Prostate gland (tissue), 2 donors: ENCODE measurements at regions not wholly inside any gene's neighbourhood (a gene's known extent, or its start where the extent isn't known, plus 50 kb on each side); places are given as distances from the start of the nearest gene placed in this dataset.

Experiments used
- DNase-seq: peaks from one replicate; pipeline ENCODE4 v3.0.0-alpha.2; 2019; ENCODE audit warnings: low spot score
- H3K27ac ChIP-seq, 2 donors: fragments of 200-600 bp; sonication (generic); 2 replicates each; pipeline ENCODE4 v1.5.1; 2017 to 2019
- H3K27me3 ChIP-seq: fragments of 200-600 bp; sonication (generic); replicated peaks from 2 replicates; pipeline ENCODE4 v1.5.1; 2019; ENCODE audit not compliant: insufficient read depth
- H3K36me3 ChIP-seq, 2 donors: fragments of 200-600 bp; sonication (generic); 1 replicate in 1 of 2; 2 replicates in 1 of 2; pipeline versions ENCODE4 v1.5.1 to v1.8.1; 2017 to 2019
- H3K4me1 ChIP-seq: fragments of 200-600 bp; sonication (generic); replicated peaks from 2 replicates; pipeline ENCODE4 v1.5.1; 2019
- H3K4me3 ChIP-seq, 2 donors: fragments of 200-600 bp; sonication (generic); 2 replicates each; pipeline ENCODE4 v1.5.1; 2017 to 2019
- H3K9me3 ChIP-seq: fragments of 200-600 bp; sonication (generic); 2 replicates; pipeline ENCODE4 v1.5.1; 2017
- POLR2A ChIP-seq: fragments of 450-650 bp; IDR thresholded peaks from one replicate; pipeline ENCODE4 v1.6.1; 2016; ENCODE audit warnings: antibody characterized with exemption, mild to moderate bottlenecking
- POLR2AphosphoS5 ChIP-seq: sonication (generic); formaldehyde crosslinking; IDR thresholded peaks from one replicate; pipeline ENCODE4 v1.6.1; 2017; ENCODE audit warnings: antibody characterized with exemption
- WGBS: methylation state at CpG from one replicate; pipeline ENCODE4 v1.1.5; 2018; 5-methylcytosine and 5-hydroxymethylcytosine counted together
- intact Hi-C: fragments of 100-400 bp; cut with DNase I; formaldehyde crosslinking; loops from one replicate; pipeline ENCODE4 v1.14.2; 2022
- TF ChIP-seq, protein P1 (sequence below), 4 experiments: fragments of 200-600 bp in 2 of 4; fragments of 450-650 bp in 2 of 4; sonication (generic) in 2 of 4; IDR thresholded peaks; 1 replicate in 3 of 4; 2 replicates in 1 of 4; pipeline ENCODE4 v1.5.1; 2016 to 2019; ENCODE audit warnings: antibody characterized with exemption in 4 of 4, mild to moderate bottlenecking in 2 of 4, moderate library complexity in 2 of 4

DNA sequence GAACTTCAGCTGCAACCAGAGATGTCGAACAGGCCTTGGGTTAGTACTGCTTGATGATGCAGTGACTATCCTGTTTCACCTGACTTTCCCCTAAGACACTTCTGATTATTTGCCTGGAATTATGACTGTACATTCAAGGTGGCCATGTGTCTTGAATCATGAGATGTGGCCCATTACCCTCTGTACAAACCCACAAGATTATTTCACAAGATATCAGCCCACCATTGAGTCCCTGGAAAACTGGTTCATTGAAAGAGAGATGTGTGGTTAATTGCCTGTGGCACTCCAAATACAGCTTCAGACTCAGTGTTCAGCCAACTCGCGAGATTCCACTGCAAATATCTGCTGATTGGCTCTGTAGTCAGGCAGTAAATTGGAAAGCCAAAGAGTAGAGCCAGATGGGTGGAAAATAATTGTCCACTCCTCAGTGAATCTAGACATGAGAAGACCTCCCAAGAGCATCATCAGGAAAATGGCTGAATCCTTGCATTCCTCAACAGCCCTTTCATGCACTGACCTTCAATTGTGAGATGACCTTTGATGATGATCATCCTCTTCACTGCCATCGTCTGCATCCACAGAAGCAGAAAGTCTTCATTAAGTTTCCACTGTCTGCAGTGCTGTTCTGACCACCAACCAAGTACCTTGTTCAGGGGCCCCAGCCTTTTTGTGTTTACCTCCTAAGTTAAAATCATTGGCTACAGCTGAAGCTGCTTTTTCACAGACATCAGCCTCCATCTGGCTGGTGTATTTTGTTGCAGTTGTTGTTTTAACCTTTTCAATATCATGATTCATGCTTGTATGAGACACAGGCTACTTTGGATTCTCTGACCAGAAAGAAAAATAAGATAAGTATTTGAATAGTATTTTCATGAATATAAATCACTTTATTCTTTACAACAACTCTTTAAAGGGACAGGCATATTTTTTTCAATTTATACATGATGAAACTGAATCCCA is 75.2 kb downstream of the ESM1 start:
- Histone ChIP-seq H3K27me3 (no peaks in the 10 kb centered on the region), H3K27ac (no peak overlapping the region), H3K4me3 (no peak overlapping the region), H3K4me1 (no peaks in the 10 kb centered on the region), H3K36me3 (no peaks in the 10 kb centered on the region), H3K9me3 (no peaks in the 10 kb centered on the region)
- no peak for DNase-seq
- TF ChIP-seq, protein P1, sequence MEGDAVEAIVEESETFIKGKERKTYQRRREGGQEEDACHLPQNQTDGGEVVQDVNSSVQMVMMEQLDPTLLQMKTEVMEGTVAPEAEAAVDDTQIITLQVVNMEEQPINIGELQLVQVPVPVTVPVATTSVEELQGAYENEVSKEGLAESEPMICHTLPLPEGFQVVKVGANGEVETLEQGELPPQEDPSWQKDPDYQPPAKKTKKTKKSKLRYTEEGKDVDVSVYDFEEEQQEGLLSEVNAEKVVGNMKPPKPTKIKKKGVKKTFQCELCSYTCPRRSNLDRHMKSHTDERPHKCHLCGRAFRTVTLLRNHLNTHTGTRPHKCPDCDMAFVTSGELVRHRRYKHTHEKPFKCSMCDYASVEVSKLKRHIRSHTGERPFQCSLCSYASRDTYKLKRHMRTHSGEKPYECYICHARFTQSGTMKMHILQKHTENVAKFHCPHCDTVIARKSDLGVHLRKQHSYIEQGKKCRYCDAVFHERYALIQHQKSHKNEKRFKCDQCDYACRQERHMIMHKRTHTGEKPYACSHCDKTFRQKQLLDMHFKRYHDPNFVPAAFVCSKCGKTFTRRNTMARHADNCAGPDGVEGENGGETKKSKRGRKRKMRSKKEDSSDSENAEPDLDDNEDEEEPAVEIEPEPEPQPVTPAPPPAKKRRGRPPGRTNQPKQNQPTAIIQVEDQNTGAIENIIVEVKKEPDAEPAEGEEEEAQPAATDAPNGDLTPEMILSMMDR (IDR thresholded peaks at IDR 0.05) = no peak
- TF ChIP-seq POLR2AphosphoS5 (no peak), POLR2A (no peak)
- WGBS = 59% methylated on average over 4 of the region's 4 CpGs
- intact Hi-C loops = loop anchor here (5.0 kb wide), 1 partner anchor 242 kb away; no protein-coding TSS in a partner anchor

DNA sequence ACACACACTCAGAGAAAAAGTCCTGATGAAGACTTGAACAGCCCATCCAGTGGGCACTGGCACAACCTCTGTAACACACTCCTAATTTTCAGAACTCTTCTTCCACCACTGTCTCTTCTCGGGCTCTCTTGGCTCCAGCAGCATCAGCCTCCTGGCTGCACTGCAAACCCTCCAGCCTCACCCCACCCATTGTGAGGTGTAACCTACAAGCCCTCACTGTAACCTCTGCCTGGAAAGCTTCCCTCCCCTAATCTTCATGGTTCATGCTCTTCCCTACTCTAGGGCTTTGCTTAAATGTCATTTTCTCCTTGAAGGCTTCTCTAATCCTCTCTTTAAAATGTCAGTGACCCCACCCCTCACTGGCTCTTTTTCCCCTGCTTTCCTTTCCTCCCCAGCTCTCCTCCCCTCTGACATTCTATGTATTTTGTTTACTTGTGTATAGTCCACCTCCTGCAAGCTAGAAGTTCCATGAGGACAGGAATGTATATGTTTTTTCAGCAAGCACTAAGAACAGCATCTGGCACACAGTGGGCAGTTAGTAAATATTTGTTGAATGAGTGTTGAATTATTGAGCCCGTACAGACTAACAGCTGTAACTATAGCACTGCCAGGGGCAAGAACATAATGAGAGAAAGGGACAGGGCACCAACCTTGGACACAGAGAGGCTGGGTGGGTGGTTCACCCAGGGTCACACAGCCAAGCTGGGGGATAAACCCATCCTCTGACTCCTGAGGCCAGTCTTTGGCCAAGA is 76.4 kb downstream of the ESM1 start:
- Histone ChIP-seq H3K4me1 (no peaks in the 10 kb centered on the region), H3K36me3 (no peaks in the 10 kb centered on the region), H3K27me3 (no peaks in the 10 kb centered on the region), H3K27ac (no peak overlapping the region), H3K9me3 (no peaks in the 10 kb centered on the region), H3K4me3 (no peak overlapping the region)
- no peak for DNase-seq
- 62% methylated on average over 2 of the region's 2 CpGs for WGBS
- TF ChIP-seq POLR2AphosphoS5 = no peak
- TF ChIP-seq, protein P1 (IDR thresholded peaks at IDR 0.05) = no peak
- TF ChIP-seq POLR2A = no peak
- intact Hi-C loops = loop anchor here (5.0 kb wide), 1 partner anchor 243 kb away; no protein-coding TSS in a partner anchor

DNA sequence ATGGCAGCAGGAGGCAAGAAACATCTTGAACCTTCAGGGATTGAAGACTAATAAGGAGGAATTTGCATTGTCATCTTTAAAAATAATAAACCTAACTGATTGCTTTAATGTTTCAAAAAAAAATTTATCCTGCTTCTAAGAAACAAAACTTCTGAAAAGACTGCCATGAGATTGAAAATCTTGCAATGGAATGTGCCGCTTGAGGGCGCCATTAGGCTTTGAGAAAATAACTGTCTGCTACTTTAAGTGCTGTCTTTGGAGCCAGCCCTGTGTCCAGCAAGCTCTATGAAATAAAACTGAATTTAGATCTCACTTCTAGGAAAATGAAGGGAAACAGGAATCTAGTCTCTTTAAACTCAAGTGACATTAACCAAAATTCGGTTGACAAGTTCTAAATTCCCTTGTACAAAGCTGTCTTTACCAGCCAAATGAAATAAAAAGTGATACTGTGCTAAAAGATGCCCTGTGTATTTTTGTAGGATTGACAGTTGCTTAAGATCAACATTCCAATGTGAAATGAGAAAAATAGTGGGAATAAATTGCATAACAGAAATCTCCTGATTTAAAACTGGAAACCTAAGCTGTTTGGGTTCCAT is 79.4 kb downstream of the ESM1 start:
- H3K9me3 ChIP-seq = no peaks in the 10 kb centered on the region
- no peak overlapping the region for H3K4me3 ChIP-seq
- H3K27ac ChIP-seq = no peak overlapping the region
- peak; percentile 61 for DNase-seq
- no peaks in the 10 kb centered on the region for H3K36me3 ChIP-seq
- 3% methylated on average over 3 of the region's 3 CpGs for WGBS
- TF ChIP-seq, protein P1 (IDR thresholded peaks at IDR 0.05) = peak; percentile 26 to 65 (median 56)
- peak; percentile 9 for TF ChIP-seq POLR2AphosphoS5
- no peak for TF ChIP-seq POLR2A
- H3K4me1 ChIP-seq = no peaks in the 10 kb centered on the region
- intact Hi-C loops = loop anchor here (5.0 kb wide), 1 partner anchor 246 kb away; no protein-coding TSS in a partner anchor
- no peaks in the 10 kb centered on the region for H3K27me3 ChIP-seq

DNA sequence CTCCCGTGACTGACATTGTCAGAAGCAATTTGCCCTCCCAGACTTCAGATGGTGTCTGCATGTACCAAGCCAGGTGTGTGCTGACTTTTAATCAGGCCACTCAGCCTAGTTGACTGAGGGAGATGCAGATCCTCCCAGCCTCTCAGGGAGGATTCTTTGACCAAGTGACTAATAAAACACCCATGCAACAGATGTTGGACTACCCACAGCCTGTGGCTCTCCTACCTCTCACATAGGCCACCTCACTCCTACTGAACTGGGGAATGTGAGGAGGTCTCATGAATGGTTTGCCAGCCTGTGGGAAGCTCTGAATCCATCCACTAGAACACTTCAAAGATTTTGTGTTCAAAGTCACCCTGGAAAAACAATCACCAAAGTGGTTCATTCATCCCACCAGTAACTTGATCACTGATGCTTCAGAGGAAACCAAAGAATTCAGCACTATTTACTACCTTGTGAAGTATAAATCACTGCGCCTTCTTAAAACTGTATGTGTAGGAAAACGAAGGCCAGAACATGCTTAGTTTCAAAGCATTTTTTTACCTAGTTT is 80.1 kb downstream of the ESM1 start:
- Histone ChIP-seq H3K27me3 (no peaks in the 10 kb centered on the region), H3K4me3 (no peak overlapping the region), H3K27ac (no peak overlapping the region), H3K4me1 (no peaks in the 10 kb centered on the region), H3K36me3 (no peaks in the 10 kb centered on the region), H3K9me3 (no peaks in the 10 kb centered on the region)
- 84% methylated on average over 3 of the region's 3 CpGs for WGBS
- DNase-seq = no peak
- TF ChIP-seq POLR2A = no peak
- TF ChIP-seq, protein P1 (IDR thresholded peaks at IDR 0.05) = no peak
- no peak for TF ChIP-seq POLR2AphosphoS5
- intact Hi-C loops = loop anchor here (5.0 kb wide), 1 partner anchor 247 kb away; no protein-coding TSS in a partner anchor
